CD1c-positive myeloid dendritic cell (primary cell): ENCODE measurements at regions not wholly inside any gene's neighbourhood (a gene's known extent, or its start where the extent isn't known, plus 50 kb on each side); places are given as distances from the start of the nearest gene placed in this dataset.
"Not testable (repeated sequence)": the region's sequence is repeated elsewhere in the genome, so short reads cannot be mapped to it uniquely, and the experiment has no call there.

Experiments
- DNase-seq: peaks from one replicate; pipeline ENCODE4 v3.0.0-alpha.2; 2016; ENCODE audit errors: extremely low spot score

DNA sequence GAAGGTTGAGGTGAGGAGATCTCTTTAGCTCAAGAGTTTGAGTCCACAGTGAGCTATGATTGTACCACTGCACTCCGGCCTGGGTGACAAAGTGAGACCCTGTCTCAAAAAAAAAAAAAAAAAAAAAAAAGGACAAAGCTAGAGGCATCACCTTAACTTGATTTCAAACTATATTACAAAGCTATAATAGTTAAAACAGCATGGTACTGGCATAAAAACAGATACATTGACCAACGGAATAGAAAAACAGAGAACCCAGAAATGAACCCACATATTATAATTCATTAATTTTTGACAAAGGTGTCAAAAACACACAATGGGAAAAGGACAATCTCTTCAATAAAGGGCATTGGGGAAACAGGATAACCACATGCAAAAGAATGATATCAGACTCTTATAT is 50.8 kb upstream of the MBOAT1 start:
- no peak for DNase-seq

DNA sequence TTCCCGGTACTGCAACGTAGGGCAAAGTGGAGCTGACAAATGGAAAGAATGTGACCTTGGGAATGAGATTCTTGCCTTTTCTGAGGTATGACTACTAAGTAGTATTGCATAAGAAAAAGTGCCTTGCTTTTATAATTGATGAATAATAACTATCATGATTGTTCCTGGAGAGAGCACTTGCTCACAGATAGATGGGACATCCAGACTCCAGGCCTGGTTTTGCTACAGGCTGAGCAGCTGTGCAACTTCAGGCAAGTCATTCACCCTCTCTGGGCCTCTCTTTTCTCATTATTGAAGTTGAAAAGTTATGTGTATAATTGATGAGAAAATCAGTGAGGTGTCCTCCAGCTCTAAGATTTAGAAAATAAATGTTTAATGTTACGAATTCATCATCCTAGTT is 53.6 kb upstream of the MBOAT1 start:
- DNase-seq, result no peak

DNA sequence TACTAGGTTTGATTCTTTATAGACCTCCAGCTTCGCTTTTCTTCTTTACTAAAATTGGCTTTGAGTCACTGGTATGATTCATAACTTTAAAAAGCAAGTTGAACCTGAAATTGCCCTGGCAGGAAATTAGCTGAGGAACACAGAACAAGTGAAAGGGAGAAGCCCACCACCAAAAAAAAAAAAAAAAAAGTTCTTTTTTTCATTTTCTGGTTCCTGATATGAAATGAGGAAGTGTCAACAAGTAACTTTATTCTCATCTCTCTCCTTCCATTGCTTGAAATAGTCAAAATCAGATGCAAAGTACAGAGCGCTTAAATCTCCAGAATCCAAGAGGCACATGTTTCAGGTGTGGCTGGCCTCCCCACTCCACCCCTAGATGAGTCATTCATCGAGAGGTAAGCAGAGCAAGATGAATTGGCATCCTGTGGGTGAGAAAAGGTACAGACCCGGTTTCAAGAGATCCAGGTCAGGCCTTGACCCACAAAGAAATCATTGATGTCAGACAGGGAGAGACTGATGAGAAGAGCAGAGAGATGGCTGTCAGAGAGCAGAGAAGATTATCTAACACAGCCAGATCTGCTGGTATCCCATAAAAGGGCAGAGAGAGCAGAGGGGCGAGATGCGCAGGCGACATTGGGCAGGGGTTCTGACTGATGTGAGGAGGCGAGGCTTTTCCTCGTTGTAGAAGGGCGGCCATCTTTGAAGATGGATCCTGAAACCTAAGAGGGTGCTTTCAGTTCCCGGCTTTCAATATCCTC is 54.8 kb upstream of the MBOAT1 start:
- DNase-seq, result peak; percentile 16

DNA sequence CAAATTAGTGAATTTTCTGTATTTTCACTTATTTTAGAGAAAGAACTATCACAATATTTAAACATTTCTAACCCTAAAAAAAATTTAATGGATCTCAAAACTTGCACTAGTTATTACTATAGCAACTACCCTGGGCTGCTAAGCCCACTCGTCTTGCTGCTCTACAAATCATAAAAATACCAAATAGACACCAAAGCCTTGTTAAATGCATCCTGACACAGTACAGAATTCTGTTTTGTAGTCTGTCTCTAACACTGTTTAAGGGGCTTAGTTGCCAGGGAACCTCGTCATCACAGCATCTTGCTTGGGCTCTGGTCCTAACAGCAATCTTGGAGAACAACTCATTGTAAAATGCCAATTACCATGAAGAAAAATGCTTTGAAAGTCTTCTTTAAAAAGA is 56.9 kb upstream of the MBOAT1 start:
- DNase-seq, result no peak

DNA sequence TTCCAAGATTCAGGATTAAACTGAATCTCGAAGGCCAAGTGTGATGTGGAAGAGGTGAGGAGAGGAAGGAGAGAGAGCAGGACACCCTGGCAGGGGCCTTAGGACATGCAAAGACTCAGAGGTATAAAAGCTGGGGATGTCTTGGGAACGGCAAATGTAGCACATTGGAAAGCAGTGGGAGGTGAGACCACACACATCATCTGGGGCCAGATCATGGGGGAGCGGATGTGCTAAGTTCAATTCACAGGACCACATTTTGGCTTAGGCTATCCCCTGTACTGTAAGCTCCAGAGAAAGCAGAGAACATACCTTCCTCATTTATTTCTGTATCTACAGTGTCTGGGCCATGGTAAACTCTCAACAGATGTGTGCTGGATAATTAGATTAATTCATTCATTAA is 59.5 kb upstream of the MBOAT1 start:
- DNase-seq, result no peak

DNA sequence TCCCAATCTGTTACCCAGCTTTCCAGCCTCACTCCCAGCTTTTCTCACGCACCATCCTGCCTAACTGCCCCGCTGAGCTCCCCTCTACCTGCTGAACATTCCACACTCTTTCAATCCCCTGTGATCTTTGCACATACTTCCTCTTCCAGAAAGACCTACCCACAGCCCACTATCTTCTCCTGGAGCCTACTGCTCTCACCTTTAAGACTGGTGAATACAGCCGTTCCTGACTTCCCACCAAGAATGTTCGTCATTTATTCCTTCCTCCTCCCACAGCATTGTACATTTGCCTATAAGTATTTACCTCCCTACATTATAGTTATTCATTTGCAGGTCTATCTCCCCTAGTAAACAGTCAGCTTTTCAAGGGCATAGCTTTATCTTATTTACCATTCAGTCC is 61.9 kb upstream of the MBOAT1 start:
- DNase-seq, result no peak

DNA sequence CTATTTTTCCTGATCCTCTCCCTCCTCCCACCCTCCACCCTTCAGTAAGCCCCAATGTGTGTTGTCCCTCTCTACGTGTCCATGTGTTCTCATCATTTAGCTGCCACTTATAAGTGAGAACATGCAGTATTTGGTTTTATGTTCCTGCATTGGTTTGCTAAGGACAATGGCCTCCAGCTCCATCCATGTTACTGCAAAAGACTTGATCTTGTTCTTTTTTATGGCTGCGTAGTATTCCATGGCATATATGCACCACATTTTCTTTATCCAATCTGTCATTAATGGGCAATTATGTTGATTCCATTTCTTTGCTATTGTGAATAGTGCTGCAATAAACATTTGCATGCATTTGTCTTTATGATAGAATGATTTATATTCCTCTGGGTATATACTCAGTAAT is 63.6 kb upstream of the MBOAT1 start:
- not testable (repeated sequence) for DNase-seq

DNA sequence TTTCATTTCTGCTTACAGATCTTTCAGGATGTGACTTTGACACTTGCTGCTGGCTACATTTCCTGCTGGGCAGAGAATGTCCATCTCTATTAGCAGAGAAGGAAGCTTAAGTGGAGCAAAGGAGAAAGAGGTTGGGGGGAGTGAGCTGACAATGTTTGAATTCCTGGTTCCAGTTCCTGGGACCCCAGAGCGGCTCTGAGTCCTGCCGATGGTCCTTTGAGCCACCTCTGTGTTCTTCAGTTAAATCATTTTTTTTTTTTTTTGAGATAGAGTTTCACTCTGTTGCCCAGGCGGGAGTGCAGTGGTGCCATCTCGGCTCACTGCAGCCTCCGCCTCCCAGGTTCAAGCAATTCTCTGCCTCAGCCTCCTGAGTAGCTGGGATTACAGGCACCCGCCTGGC is 65.5 kb upstream of the MBOAT1 start:
- DNase-seq, result not testable (repeated sequence)

DNA sequence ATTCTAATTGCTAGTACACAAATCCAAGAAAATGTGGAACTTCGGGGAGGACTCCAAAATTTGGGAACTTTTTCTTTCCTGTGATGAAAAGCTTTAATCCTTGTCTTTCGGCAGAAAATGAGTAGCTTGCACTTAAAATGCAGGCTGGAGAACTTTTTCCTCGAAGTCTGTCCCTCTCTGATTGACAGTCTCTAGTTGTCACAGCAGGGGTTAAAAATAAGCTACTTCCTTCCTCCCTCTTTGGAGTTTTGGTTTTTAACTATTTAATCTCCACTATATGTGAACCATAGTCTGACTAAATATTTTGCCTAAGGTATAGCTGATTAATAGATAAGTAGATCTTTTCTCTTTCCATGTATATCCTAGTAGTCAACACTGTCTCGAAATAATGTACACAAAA is 66.8 kb upstream of the MBOAT1 start:
- no peak for DNase-seq

DNA sequence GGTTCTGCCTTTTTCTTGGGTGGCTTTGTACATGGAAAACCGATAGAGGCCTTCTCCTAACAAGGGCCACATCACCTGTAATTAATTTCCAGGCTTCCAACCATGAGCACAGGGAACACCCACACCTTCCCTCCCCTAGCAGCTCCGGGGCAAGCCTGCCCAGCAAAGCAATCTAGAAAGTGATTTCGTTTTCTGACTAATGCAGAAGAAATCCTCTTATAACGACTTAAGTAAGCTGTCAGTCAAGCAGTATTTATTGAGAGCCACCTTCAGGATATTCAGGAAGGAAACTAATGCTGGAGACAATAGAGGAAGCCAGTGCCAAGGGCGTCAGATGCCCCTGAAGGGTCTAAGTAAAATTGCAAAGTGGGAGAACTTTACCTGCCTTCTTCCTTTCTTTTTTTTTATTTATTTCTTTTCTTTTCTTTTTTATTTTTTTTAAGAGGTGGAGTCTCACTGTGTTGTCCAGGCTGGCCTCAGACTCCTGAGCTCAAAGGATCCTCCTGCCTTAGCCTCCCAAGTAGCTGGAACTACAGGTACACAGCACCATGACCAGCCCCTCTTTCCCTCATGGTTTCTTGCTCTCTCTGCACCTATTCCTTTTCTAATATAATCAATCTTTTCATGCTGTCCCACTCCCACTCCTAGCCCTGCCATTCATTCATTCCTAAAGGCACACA is 67.5 kb upstream of the MBOAT1 start:
- no peak for DNase-seq

DNA sequence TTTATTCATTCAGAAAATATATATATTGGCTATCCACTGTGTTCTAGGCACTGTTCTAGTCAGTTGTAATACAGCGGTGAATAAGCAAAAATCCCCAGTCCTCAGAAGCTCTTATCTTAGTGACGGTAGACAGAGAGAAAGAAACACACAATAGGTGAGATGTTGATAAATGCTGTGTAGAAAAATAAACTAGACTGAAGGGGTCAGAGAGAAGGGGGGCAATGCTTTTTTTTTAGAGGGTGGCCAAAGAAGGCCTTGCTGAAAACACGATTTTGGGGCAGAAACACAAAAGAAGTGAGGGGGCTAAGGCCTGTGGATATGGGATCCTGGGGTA is 68.0 kb upstream of the MBOAT1 start:
- no peak for DNase-seq

DNA sequence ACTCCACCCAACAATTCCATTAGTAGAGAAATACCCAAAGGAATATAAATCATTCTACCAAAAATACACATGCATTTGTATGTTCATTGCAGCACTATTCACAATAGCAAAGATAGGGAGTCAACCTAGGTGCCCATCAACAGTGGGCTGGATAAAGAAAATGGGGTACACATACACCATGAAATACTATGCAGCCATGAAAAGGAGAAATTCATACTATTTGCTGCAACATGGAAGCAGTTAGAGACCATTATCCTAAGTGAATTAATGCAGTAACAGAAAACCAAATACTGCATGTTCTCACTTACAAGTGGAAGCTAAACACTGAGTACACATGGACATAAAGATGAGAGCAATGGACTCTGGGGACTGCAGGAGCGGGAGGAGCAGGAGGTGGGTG is 72.4 kb upstream of the MBOAT1 start:
- no peak for DNase-seq

DNA sequence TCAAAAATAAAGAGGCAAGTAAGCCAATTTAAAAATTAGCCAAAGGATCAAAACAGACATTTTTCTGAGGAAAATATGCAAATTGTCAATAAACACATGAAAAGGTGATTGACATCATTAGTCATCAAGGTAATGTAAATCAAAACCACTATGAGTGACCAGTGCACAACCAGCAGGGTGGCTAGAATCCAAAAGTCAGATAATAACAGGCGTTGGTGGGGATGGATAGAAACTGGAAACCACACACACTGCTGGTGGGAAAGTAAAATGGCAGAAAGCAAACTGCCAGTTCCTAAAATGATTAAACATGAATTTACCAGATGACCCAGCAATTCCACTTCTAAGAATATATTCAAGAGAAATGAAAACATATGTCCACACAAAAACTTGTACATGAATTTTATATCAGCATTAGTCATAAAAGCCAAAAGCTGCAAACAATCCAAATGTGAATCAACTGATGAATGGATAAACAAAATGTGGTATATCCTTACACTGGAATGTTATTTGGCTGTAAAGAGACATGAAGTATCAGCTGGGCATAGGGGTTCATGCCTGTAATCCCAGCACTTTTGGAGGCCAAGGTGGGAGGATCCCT is 74.8 kb upstream of the MBOAT1 start:
- no peak for DNase-seq

DNA sequence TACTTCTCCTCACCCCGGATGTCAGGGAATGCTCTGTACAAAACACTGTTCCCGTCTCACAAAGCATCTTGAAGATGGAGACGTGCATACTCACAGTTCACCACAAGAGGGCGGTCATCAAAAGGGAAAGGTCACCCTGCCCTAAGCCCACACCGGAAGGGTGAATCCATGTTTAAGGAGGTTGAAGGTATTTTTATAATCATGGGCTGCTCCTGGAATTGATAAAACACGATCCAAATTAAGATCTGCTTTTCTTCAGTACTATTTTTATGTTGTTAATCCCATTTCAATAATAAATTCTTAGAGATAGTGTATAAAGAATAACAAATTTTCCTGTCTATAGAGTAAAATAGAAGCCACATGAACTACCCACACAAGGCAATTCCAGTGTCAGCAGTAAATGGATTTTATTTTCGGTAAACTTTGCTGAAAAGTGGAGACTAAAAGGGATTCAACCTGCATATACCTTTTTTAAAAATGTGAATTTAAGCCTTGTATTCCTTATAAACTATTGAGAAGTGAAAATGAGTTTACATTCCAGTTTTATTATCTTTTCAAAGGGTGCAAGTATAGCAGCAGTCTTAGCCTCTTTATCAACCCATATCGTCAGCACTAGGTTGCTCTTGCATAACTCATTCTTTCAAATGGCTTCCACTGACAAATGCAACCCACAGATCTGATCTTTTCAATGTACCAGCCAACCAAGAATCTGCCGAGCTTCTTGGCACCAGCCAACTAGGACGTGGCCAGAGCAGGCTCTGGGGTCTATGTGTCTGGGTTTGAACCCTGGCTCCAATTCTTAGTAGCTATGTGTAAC is 79.7 kb upstream of the MBOAT1 start:
- peak; percentile 85 for DNase-seq

DNA sequence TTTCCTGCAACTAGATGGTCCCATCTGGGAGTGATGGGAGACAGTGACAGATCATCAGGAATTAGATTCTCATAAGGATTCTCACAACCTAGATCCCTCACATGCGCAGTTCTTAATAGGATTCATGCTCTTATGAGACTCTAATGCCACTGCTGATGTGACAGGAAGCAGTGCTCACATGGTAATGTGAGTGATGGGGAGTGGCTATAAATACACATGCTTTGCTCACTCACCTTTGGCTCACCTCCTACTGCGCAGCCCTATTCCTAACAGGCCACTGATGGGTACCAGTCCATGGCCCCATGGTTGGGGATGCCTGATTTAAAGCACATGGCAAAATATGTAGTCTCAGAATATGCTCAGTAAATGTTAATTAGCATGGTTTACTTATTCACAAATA is 80.6 kb upstream of the MBOAT1 start:
- no peak for DNase-seq

DNA sequence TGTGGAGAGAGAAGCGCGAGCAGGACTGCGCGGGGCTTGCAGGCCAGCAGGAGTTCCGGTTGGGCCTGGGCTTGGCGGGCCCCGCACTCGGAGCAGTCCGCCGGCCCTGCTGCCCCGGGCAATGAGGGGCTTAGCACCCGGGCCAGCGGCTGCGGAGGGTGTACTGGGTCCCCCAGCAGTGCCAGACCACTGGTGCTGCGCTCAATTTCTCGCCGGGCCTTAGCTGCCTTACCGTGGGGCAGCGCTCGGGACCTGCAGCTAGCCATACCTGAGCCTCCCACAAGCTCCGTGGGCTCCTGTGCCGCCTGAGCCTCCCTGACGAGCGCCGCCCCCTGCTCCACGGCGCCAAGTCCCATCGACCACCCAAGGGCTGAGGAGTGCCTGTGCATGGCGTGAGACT is 89.0 kb upstream of the MBOAT1 start:
- no peak for DNase-seq

DNA sequence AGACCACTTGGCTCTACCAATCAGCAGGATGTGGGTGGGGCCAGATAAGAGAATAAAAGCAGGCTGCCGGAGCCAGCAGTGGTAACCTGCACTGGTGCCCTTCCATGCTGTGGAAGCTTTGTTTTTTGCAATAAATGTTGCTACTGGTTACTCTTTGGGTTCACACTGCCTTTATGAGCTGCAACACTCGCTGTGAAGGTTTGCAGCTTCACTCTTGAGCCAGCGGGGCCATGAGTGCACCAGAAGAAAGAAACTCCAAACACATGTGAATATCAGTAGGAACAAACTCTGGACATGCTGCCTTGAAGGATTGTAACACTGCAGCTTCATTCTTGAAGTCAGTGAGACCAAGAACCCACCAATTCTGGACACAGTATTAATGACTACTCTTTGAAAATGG is 89.9 kb upstream of the MBOAT1 start:
- no peak for DNase-seq

DNA sequence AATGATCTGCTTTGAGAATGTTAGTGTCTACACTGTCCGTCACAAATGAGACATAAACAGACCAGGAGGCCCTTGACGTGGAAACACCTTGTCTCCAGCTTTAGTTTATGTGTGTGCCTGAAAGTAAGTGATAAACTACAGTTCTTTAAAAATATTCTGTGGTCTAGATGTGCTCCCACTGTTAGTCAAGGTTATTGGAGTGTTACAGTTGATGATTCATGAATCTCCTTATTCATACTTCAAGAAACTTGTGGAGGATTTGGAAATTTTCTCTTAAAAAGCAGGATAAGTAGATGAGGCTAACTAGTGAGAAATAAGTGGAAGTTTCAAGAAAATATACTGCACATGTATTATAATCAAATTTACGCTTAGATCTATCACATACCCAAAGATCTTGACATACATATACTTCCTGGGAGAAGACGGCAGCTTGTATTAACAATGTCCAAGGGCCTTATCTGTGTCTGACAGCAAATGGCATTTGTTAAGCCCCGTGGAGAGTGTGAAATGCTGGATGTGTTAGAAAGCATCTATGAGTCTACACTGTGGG is 90.5 kb upstream of the MBOAT1 start:
- DNase-seq, result no peak

DNA sequence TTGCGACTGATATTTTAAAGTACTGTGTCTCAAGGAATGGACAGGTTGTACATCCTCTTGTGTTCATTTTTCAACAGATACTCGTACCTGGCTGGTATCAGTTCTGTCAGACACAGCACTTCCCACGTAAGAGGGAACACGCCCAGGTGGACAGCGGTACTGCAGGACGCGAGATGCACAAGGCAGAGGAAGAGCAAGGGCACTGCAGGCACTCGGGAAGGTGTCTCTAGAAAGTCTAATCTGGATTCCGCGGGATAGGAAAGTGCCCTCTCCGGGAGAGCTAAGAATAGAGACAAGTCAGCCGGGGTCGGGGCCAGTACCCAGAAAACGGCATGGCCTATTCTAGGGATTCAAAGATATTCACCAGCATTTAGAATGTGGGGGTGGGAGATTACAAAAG is 94.2 kb upstream of the MBOAT1 start:
- DNase-seq, result no peak

DNA sequence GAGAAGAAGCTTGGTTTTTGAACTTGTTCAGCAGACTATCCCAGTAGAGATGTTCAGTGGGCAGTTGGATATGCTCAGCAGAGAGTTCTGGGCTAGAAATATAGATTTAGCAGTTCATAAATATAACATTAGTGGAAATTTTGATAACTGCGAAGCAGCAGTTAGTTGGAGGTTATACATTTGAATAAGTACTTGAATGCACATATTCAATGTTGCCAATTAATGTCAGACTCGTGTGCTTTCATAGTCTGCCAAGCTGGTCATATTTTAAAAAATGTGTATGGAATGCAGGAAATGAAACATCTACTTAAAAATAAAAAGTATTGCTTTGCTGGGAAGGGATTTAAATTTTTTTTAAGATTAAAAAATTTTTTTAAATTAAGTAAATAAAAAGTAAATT is 92.5 kb upstream of the E2F3 start:
- no peak for DNase-seq

DNA sequence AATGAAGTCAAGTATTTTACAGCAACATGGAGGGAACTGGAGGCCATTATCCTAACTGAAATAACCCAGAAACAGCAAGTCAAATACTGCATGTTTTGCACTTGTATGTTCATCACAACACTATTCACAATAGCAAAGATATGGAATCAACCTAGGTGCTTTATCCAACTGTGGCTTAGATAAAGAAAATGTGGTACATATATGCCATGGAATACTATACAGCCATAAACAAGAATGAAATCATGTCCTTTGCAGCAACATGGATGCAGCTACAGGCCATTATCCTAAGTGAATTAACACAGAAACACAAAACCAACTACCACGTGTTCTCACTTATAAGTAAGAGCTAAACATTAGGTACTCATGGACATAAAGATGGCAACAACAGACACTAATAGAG is 91.5 kb upstream of the E2F3 start:
- no peak for DNase-seq

DNA sequence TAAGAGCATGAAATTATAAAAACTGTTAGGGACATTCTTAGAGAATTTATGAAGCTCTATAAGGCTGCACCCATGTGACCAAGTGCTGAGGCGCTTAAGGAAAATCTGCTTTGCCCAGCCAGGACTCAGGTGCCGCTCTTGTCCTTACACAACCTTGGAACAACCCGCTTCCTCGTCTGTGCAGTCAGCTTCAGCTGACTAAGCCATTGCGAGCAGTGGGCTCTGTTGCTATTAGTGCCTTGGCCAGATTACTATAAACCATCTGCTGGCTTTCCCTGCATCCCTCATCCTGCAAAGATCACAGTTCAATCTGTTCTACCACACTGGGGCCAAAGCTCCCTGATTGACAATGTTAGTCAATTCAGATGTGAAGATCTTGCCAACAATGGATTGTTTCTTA is 89.1 kb upstream of the E2F3 start:
- DNase-seq, result no peak
